ENCODE measurements at regions not wholly inside any gene's neighbourhood (a gene's known extent, or its start where the extent isn't known, plus 50 kb on each side); places are given as distances from the start of the nearest gene placed in this dataset.
A peak's percentile ranks its signal among the peaks of the same experiment; 100 is the strongest.

GRCh38 chr21:31497914-31498313 lies 153.9 kb upstream of the TIAM1 start:
- peak; percentile 35 for DNase-seq

GRCh38 chr21:31493350-31493880 lies 149.4 kb upstream of the TIAM1 start:
- no peak for DNase-seq

- DNase-seq: no peak
Observed at GRCh38 chr21:31491617-31492016, 147.6 kb upstream of the TIAM1 start.

GRCh38 chr21:31490443-31490842 lies 146.4 kb upstream of the TIAM1 start:
- no peak for DNase-seq

GRCh38 chr21:31489726-31490125 lies 145.7 kb upstream of the TIAM1 start:
- no peak for DNase-seq

GRCh38 chr21:31489014-31489413 lies 145.0 kb upstream of the TIAM1 start:
- DNase-seq: no peak

GRCh38 chr21:31484219-31484618 lies 140.2 kb upstream of the TIAM1 start:
- DNase-seq: no peak

GRCh38 chr21:31483146-31483545 lies 139.1 kb upstream of the TIAM1 start:
- DNase-seq: no peak

- no peak for DNase-seq
Observed at GRCh38 chr21:31482460-31482859, 138.4 kb upstream of the TIAM1 start.

GRCh38 chr21:31480228-31480627 lies 136.2 kb upstream of the TIAM1 start:
- DNase-seq: no peak

GRCh38 chr21:31479714-31480113 lies 135.7 kb upstream of the TIAM1 start:
- DNase-seq: no peak

GRCh38 chr21:31479222-31479621 lies 135.2 kb upstream of the TIAM1 start:
- DNase-seq: no peak

GRCh38 chr21:31476263-31477022 lies 132.4 kb upstream of the TIAM1 start:
- peak; percentile 93 for DNase-seq

GRCh38 chr21:31475223-31475622 lies 131.2 kb upstream of the TIAM1 start:
- DNase-seq: no peak

- no peak for DNase-seq
Observed at GRCh38 chr21:31473685-31474345, 129.8 kb upstream of the TIAM1 start.

GRCh38 chr21:31471865-31472264 lies 127.8 kb upstream of the TIAM1 start:
- no peak for DNase-seq

GRCh38 chr21:31470896-31471694 lies 127.0 kb upstream of the TIAM1 start:
- no peak for DNase-seq

- DNase-seq: no peak
Observed at GRCh38 chr21:31460980-31461379, 116.9 kb upstream of the TIAM1 start.

- DNase-seq: no peak
Observed at GRCh38 chr21:31459457-31459856, 115.4 kb upstream of the TIAM1 start.

- no peak for DNase-seq
Observed at GRCh38 chr21:31457675-31458074, 113.6 kb upstream of the TIAM1 start.

GRCh38 chr21:31456201-31456600 lies 112.1 kb upstream of the TIAM1 start:
- no peak for DNase-seq

- DNase-seq: no peak
Observed at GRCh38 chr21:31455506-31455905, 111.4 kb upstream of the TIAM1 start.

GRCh38 chr21:31450980-31451379 lies 106.9 kb upstream of the TIAM1 start:
- no peak for DNase-seq

Measured in eye (tissue), 1 donor.